ENCODE measurements at regions not wholly inside any gene's neighbourhood (a gene's known extent, or its start where the extent isn't known, plus 50 kb on each side); places are given as distances from the start of the nearest gene placed in this dataset.

- no peak for TF ChIP-seq CTCF (IDR thresholded peaks at IDR 0.05 in 4 of 5, conservative IDR thresholded peaks at IDR 0.05 in 1 of 5)
- TF ChIP-seq POLR2A (IDR thresholded peaks at IDR 0.05) = no peak
Observed at GRCh38 chr11:106397787-106398501, 320.5 kb downstream of the AASDHPPT start.
